ENCODE measurements at regions not wholly inside any gene's neighbourhood (a gene's known extent, or its start where the extent isn't known, plus 50 kb on each side); places are given as distances from the start of the nearest gene placed in this dataset.

DNA sequence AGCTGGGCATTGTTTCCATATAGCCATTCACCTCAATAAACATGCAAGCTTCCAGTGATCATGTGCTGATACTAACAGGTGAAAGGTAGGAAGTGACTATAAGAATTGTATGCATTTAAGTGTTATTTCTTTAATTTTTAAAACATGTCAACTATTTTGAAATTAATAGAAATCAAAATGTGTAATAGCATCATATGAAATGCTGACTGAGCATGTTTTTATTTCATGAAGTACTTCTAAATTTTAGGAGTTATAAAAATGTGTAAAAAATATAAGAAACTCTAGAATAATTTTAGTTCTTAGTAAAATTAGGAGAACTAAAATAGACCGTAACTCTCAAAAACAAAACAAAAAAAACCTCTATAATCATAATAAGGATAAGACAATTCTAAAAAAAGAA is 229.3 kb upstream of the ARPP21 start:
- TF ChIP-seq, protein P1, sequence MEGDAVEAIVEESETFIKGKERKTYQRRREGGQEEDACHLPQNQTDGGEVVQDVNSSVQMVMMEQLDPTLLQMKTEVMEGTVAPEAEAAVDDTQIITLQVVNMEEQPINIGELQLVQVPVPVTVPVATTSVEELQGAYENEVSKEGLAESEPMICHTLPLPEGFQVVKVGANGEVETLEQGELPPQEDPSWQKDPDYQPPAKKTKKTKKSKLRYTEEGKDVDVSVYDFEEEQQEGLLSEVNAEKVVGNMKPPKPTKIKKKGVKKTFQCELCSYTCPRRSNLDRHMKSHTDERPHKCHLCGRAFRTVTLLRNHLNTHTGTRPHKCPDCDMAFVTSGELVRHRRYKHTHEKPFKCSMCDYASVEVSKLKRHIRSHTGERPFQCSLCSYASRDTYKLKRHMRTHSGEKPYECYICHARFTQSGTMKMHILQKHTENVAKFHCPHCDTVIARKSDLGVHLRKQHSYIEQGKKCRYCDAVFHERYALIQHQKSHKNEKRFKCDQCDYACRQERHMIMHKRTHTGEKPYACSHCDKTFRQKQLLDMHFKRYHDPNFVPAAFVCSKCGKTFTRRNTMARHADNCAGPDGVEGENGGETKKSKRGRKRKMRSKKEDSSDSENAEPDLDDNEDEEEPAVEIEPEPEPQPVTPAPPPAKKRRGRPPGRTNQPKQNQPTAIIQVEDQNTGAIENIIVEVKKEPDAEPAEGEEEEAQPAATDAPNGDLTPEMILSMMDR (IDR thresholded peaks at IDR 0.05; ENCODE audit: low read depth, low read length), result no peak
- no peak overlapping the region for H3K4me3 ChIP-seq (ENCODE audit: low read depth, low read length)
- in situ Hi-C loops (cut with HindIII; ENCODE audit: low sequenced_read_pairs), result no loop called here
- no peak for DNase-seq (ENCODE audit: low read depth, low spot score)

DNA sequence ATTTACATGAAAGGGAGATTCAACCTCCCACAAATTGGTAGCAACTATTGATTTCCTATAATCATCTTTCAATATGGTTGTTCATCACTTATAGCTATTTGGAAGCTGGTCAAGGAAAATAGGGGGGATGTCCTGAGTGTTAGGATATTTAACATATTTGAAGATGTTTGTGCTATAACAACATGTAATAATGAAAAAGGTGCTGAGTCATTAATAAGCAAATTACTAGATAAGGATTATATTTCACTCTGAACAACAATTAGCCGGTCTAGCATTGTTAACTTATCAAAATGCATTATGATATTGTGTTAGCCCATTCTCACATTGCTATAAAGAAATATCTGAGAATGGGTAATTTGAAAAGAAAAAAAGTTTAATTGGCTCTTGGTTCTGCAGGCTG is 225.8 kb upstream of the ARPP21 start:
- TF ChIP-seq, protein P1 (IDR thresholded peaks at IDR 0.05; ENCODE audit: low read depth, low read length), result no peak
- no peak for DNase-seq (ENCODE audit: low read depth, low spot score)
- in situ Hi-C loops (cut with HindIII; ENCODE audit: low sequenced_read_pairs), result no loop called here
- H3K4me3 ChIP-seq (ENCODE audit: low read depth, low read length), result no peak overlapping the region

DNA sequence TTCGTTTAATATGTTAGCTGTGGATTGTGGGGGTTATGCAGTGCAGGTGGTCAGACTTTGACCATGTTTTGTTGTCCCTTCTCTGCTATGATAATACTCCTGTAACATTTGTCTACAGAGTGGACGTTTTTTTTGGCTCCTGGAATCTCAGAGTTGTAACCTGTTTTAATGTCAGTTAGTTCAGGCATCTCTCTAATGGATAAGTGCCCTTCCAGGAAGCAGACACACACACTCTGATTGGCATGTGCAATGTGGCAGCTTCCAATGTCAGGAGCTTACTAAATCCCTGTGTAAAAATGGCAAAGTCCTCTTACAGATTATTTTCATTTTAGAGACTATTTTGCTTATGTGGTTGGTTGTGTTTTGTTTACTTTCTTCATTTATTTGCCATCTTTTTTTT is 222.2 kb upstream of the ARPP21 start:
- no peak overlapping the region for H3K4me3 ChIP-seq (ENCODE audit: low read depth, low read length)
- no peak for DNase-seq (ENCODE audit: low read depth, low spot score)
- TF ChIP-seq, protein P1 (IDR thresholded peaks at IDR 0.05; ENCODE audit: low read depth, low read length), result no peak
- in situ Hi-C loops (cut with HindIII; ENCODE audit: low sequenced_read_pairs), result no loop called here

DNA sequence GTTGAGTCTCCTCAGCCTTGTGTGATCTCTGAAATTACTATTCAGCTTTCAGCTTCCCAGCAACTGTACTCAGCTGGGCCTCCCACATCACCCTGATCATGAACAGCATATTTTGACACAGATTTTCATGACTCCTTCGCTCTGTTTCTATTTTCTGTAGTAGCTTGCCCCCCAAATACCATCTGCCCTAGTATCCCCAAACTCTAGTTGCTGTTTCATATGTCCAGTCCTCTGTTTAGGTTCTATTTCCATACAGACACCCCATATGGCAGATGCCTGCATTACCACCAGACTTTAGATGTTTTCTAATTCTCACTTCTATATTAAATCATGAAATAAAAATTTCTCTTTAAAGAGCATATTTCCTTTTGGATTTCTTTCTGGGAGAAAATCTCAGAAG is 217.2 kb upstream of the ARPP21 start:
- TF ChIP-seq, protein P1 (IDR thresholded peaks at IDR 0.05; ENCODE audit: low read depth, low read length), result no peak
- no peak overlapping the region for H3K4me3 ChIP-seq (ENCODE audit: low read depth, low read length)
- no peak for DNase-seq (ENCODE audit: low read depth, low spot score)
- in situ Hi-C loops (cut with HindIII; ENCODE audit: low sequenced_read_pairs), result no loop called here

DNA sequence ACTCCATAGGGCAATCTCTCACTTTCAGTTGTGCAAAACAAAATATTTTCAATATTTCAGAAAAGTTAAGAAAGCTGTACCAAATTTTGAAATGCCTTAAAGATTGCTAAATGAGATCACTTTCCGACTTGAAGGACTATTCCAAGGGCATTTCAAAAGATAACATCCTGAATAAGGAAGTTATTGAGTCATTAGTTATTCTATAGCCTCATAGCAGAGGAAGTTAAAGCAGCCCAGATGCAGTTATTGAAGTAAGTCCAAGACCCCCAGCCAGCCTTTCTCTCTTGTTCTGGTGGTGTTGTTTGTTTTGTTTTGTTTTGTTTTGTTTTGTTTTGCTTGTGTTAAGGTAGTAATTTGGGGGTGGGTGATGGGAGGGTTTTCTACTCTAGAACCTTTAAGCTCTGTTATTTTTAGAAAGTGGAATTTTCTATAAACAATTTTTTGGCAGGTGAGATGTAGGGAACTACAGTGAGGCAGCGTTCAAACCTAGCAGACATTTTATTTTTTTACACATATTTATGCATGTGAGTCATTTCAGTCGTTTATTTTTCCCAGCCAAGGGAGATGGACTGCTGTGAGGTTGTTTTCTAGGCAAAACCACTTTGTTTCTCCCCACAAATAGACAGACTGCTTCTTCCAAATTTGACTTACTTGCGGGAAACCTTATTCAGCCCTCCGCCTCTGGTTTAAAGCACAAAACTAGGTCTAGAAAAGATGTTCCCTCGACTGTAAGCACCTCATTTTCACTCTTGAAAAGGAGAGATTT is 216.3 kb upstream of the ARPP21 start:
- peak; percentile 91 for DNase-seq (ENCODE audit: low read depth, low spot score)
- in situ Hi-C loops (cut with HindIII; ENCODE audit: low sequenced_read_pairs), result no loop called here
- TF ChIP-seq, protein P1 (IDR thresholded peaks at IDR 0.05; ENCODE audit: low read depth, low read length), result no peak
- H3K4me3 ChIP-seq (ENCODE audit: low read depth, low read length), result no peak overlapping the region

DNA sequence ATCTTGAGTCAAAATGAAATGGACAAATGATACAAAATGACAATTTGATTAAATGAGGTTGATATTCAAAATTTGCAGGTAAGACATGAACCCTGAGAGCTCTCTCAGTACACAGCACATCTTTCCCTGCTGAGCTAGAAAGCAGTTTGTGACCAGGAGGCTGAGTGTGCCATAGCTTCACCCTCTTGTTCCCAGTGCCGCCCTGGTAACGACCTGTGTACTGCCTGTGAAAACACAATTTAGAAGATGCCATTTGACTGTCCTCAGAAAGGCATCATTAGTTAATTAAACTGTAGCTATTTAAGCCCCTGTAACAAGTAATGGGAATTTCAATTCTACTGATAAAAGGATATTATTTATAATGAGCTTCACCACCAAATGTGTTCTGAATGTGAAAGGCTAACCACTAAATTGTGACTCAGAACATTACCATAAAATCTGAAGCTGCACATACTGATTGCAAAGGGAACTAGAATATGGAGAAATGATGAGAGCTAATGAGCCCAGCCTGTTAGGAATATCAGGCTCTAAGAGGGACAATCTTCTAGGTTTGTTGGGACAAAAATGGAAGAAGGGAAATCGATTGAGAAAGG is 212.9 kb upstream of the ARPP21 start:
- peak; percentile 76 for DNase-seq (ENCODE audit: low read depth, low spot score)

More for the DNA sequence above, 212.9 kb upstream of the ARPP21 start:
- no peak overlapping the region for H3K4me3 ChIP-seq (ENCODE audit: low read depth, low read length)
- in situ Hi-C loops (cut with HindIII; ENCODE audit: low sequenced_read_pairs), result no loop called here
- TF ChIP-seq, protein P1 (IDR thresholded peaks at IDR 0.05; ENCODE audit: low read depth, low read length), result no peak
